ENCODE measurements at regions not wholly inside any gene's neighbourhood (a gene's known extent, or its start where the extent isn't known, plus 50 kb on each side); places are given as distances from the start of the nearest gene placed in this dataset.

DNA sequence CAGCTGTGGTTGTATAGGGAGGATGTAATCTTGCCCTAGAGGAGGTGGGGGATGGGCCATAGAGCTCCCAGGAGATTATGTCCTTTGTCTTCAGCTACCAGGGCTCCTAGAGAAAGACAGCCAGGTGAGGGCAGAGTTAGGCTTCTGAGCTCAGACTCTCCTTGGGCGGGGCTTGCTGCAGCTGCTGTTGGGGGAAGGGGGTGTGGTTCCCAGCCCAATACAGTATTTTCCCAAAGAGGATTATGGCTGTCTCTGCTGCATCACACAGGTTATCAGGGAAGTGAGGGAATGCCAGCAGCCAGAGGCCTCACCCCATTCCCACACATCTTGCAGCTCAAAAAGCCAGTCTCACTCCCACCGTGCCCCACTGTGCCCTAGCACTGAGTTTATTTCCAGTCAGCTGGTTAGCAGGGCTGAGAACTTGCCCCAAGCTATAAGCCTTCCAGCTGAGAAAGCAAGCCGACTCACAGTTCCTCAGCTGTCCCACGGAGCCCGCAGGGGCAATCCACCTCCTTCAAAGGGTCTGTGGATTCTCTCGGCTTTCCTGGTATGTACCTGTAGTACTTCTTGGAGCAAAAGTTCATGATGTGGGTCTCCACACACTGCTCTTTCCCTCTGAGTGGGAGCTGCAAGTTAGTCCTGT is 217.3 kb upstream of the CPNE8 start:
- no peak overlapping the region for H3K9ac ChIP-seq (ENCODE audit: low read length)
- H3K9me2 ChIP-seq (replicated peaks; ENCODE audit: insufficient read depth, low read length), result no peaks in the 10 kb centered on the region
- TF ChIP-seq, protein P1, sequence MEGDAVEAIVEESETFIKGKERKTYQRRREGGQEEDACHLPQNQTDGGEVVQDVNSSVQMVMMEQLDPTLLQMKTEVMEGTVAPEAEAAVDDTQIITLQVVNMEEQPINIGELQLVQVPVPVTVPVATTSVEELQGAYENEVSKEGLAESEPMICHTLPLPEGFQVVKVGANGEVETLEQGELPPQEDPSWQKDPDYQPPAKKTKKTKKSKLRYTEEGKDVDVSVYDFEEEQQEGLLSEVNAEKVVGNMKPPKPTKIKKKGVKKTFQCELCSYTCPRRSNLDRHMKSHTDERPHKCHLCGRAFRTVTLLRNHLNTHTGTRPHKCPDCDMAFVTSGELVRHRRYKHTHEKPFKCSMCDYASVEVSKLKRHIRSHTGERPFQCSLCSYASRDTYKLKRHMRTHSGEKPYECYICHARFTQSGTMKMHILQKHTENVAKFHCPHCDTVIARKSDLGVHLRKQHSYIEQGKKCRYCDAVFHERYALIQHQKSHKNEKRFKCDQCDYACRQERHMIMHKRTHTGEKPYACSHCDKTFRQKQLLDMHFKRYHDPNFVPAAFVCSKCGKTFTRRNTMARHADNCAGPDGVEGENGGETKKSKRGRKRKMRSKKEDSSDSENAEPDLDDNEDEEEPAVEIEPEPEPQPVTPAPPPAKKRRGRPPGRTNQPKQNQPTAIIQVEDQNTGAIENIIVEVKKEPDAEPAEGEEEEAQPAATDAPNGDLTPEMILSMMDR (IDR thresholded peaks at IDR 0.05; ENCODE audit: insufficient read depth, low read length, poor library complexity, severe bottlenecking), result no peak
- no peak for TF ChIP-seq EZH2phosphoT487 (conservative IDR thresholded peaks at IDR 0.05; ENCODE audit: low read length)
- no peak overlapping the region for H3K27ac ChIP-seq (ENCODE audit: low read depth, low read length)
- H4K20me1 ChIP-seq (ENCODE audit: low read depth, low read length), result no peaks in the 10 kb centered on the region
- no peaks in the 10 kb centered on the region for H3K36me3 ChIP-seq (ENCODE audit: low read length)
- H3F3A ChIP-seq (ENCODE audit: insufficient read depth), result no peaks in the 10 kb centered on the region
- no peak overlapping the region for H3K4me2 ChIP-seq (ENCODE audit: low read depth, low read length, poor library complexity, severe bottlenecking)
- no peak overlapping the region for H2AFZ ChIP-seq (ENCODE audit: low read depth, low read length, severe bottlenecking)
- no peaks in the 10 kb centered on the region for H3K9me3 ChIP-seq (ENCODE audit: insufficient read depth, low read length)
- no peaks in the 10 kb centered on the region for H3K79me2 ChIP-seq (ENCODE audit: insufficient read depth, low read length)
- no peaks in the 10 kb centered on the region for H3K27me3 ChIP-seq (ENCODE audit: low read length)
- H3K4me3 ChIP-seq (ENCODE audit: insufficient read depth, low read length, poor library complexity, severe bottlenecking), result no peak overlapping the region

DNA sequence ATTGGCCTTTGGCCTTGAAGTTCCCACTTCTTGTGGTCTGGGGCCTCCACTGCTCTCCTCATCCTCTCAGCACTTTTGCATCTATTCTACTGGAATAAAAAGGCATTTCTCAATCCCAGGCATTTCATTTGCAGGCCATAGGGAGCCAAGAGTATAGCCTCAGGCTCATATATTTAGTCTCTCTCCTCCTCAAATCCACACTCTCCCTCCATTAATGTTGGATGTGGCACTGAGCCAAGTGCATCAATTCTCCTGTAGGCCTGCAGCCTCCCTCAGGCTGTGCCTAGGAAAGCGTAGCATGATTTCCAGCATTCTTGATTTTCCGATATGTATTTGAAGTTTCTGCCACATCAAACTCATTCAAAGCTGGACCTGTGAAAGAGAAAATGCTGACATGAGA is 211.5 kb upstream of the CPNE8 start:
- Histone ChIP-seq H3F3A (ENCODE audit: insufficient read depth) (no peaks in the 10 kb centered on the region), H3K27ac (ENCODE audit: low read depth, low read length) (no peak overlapping the region), H3K27me3 (ENCODE audit: low read length) (no peaks in the 10 kb centered on the region), H3K9ac (ENCODE audit: low read length) (no peak overlapping the region), H3K79me2 (ENCODE audit: insufficient read depth, low read length) (no peaks in the 10 kb centered on the region), H4K20me1 (ENCODE audit: low read depth, low read length) (no peaks in the 10 kb centered on the region), H3K9me3 (ENCODE audit: insufficient read depth, low read length) (no peaks in the 10 kb centered on the region), H3K4me2 (ENCODE audit: low read depth, low read length, poor library complexity, severe bottlenecking) (no peak overlapping the region), H3K9me2 (replicated peaks; ENCODE audit: insufficient read depth, low read length) (no peaks in the 10 kb centered on the region; the same call in 1 of the 2 replicates), H3K4me3 (ENCODE audit: insufficient read depth, low read length, poor library complexity, severe bottlenecking) (no peak overlapping the region), H2AFZ (ENCODE audit: low read depth, low read length, severe bottlenecking) (no peak overlapping the region), H3K36me3 (ENCODE audit: low read length) (no peaks in the 10 kb centered on the region)
- TF ChIP-seq, protein P1 (IDR thresholded peaks at IDR 0.05; ENCODE audit: insufficient read depth, low read length, poor library complexity, severe bottlenecking), result no peak
- TF ChIP-seq EZH2phosphoT487 (conservative IDR thresholded peaks at IDR 0.05; ENCODE audit: low read length), result no peak

DNA sequence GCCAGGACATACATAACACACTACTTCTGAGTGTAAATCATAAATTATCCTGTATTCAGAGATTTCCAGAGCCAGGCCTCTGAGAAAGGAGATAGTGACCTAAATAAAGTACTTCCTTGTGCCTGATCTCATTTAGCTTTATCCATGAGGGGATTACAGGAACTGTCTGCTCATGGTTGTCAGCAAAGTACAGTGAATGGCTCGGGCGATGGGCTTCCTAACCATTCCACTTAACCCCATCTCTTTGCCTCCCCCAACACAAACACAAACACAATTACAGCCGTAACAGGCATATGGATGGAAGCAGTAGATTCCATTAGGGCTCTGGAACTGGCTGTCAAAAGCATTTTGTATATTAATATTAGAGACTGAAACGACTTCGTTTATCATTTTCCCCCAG is 206.7 kb upstream of the CPNE8 start:
- H3K79me2 ChIP-seq (ENCODE audit: insufficient read depth, low read length), result no peaks in the 10 kb centered on the region
- no peak overlapping the region for H3K4me2 ChIP-seq (ENCODE audit: low read depth, low read length, poor library complexity, severe bottlenecking)
- no peaks in the 10 kb centered on the region; the same call in 1 of the 2 replicates for H3K9me2 ChIP-seq (replicated peaks; ENCODE audit: insufficient read depth, low read length)
- TF ChIP-seq, protein P1 (IDR thresholded peaks at IDR 0.05; ENCODE audit: insufficient read depth, low read length, poor library complexity, severe bottlenecking), result no peak
- no peak for TF ChIP-seq EZH2phosphoT487 (conservative IDR thresholded peaks at IDR 0.05; ENCODE audit: low read length)
- no peak overlapping the region for H3K9ac ChIP-seq (ENCODE audit: low read length)
- H3K36me3 ChIP-seq (ENCODE audit: low read length), result no peaks in the 10 kb centered on the region
- no peak overlapping the region for H3K4me3 ChIP-seq (ENCODE audit: insufficient read depth, low read length, poor library complexity, severe bottlenecking)
- no peaks in the 10 kb centered on the region for H3K9me3 ChIP-seq (ENCODE audit: insufficient read depth, low read length)
- no peaks in the 10 kb centered on the region; the same call in 1 of the 2 replicates for H4K20me1 ChIP-seq (ENCODE audit: low read depth, low read length)
- no peaks in the 10 kb centered on the region for H3K27me3 ChIP-seq (ENCODE audit: low read length)
- H3K27ac ChIP-seq (ENCODE audit: low read depth, low read length), result no peak overlapping the region
- no peak overlapping the region for H2AFZ ChIP-seq (ENCODE audit: low read depth, low read length, severe bottlenecking)
- H3F3A ChIP-seq (ENCODE audit: insufficient read depth), result no peaks in the 10 kb centered on the region

Measured in SU-DHL-6 (cell line).